ENCODE measurements at regions not wholly inside any gene's neighbourhood (a gene's known extent, or its start where the extent isn't known, plus 50 kb on each side); places are given as distances from the start of the nearest gene placed in this dataset.

DNA sequence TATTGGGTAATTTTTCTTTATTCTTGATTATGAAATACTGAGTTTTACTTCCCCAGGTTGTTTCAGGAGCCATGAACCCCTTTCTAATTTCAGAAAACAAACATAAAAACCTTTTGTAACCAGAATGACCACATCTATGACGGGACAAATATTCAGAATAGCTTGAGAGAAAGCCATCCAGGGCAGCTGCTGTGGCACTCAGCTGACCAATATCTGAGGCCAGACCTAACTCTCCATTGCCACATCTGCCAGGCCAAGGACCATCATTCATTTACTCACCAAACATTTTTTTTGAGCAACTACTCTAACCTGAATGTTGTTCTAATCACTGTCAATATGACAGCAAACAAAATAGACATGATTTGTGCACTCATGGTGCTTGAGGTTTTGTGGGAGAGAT, 608.3 kb upstream of the PKN2 start:
- TF ChIP-seq, protein P1, sequence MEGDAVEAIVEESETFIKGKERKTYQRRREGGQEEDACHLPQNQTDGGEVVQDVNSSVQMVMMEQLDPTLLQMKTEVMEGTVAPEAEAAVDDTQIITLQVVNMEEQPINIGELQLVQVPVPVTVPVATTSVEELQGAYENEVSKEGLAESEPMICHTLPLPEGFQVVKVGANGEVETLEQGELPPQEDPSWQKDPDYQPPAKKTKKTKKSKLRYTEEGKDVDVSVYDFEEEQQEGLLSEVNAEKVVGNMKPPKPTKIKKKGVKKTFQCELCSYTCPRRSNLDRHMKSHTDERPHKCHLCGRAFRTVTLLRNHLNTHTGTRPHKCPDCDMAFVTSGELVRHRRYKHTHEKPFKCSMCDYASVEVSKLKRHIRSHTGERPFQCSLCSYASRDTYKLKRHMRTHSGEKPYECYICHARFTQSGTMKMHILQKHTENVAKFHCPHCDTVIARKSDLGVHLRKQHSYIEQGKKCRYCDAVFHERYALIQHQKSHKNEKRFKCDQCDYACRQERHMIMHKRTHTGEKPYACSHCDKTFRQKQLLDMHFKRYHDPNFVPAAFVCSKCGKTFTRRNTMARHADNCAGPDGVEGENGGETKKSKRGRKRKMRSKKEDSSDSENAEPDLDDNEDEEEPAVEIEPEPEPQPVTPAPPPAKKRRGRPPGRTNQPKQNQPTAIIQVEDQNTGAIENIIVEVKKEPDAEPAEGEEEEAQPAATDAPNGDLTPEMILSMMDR (IDR thresholded peaks at IDR 0.05), result no peak
- TF ChIP-seq POLR2A (IDR thresholded peaks at IDR 0.05) (no peak), POLR2AphosphoS5 (IDR thresholded peaks at IDR 0.05) (no peak)

Measured in suprapubic skin (tissue), 4 donors.